ENCODE measurements at regions not wholly inside any gene's neighbourhood (a gene's known extent, or its start where the extent isn't known, plus 50 kb on each side); places are given as distances from the start of the nearest gene placed in this dataset.

DNA sequence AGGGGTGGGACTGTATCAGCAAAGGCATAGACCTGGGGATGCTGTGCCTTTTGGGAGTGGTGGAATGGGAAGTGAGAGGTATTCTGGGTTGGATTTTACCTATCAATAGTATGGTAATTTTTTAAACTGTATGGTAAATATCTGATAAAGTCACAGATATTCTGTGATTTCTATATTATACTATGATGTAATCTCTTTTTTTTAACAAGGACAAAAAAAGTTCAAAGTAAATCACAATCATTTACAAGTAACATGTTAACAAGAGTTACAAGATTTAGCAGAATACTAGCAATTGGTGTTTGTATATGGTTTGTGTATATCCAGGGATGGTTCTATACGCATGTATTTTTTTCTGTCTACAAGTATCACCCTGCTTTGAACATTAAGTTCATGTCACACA is 56.0 kb downstream of the BMAL2 start:
- no peak for TF ChIP-seq CTCF (IDR thresholded peaks at IDR 0.05)
- no peak for TF ChIP-seq POLR2A (IDR thresholded peaks at IDR 0.05)
- H3K4me3 ChIP-seq: no peak overlapping the region
- H3K27me3 ChIP-seq: no peaks in the 10 kb centered on the region
- 93 to 94% methylated on average over 1 of the region's 1 CpG for WGBS, 2 donors
- peaks cover 0 to 3% (median 0%) of the 10 kb centered on the region in 3 donors for H3K4me1 ChIP-seq
- H3K36me3 ChIP-seq: peaks cover 0 to 44% (median 0%) of the 10 kb centered on the region in 3 donors
- H3K27ac ChIP-seq: no peak overlapping the region
- DNase-seq: no peak
- no peaks in the 10 kb centered on the region for H3K9me3 ChIP-seq
- intact Hi-C loops (cut with DNase I): no loop called here

DNA sequence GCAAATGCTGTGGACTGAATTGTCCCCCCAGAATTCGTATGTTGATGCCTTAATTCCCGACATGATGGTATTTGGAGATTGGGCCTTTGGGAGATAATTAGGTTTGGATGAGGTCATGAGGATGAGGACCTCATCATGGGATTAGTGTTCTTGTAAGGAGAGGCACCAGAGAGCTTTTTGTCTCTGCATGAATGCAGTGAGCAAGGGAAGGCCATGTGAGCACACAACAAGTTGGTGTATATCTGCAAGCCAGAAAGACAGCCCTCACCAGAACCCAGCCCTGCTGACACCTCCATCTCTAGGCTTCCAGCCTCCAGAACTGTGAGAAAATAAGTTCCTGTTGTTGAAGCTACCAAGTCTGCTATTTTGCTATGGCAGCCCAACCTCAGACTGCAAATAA is 51.9 kb upstream of the SMCO2 start:
- Histone ChIP-seq H3K27me3 (no peaks in the 10 kb centered on the region), H3K9me3 (no peaks in the 10 kb centered on the region), H3K27ac (no peak overlapping the region), H3K4me1 (no peaks in the 10 kb centered on the region), H3K36me3 (peaks cover 0 to 28% (median 0%) of the 10 kb centered on the region in 3 donors), H3K4me3 (no peak overlapping the region)
- intact Hi-C loops (cut with DNase I): no loop called here
- DNase-seq: no peak
- TF ChIP-seq CTCF (IDR thresholded peaks at IDR 0.05) (no peak), POLR2A (IDR thresholded peaks at IDR 0.05) (no peak)
- WGBS, 2 donors: 82 to 90% methylated on average over 2 of the region's 2 CpGs

DNA sequence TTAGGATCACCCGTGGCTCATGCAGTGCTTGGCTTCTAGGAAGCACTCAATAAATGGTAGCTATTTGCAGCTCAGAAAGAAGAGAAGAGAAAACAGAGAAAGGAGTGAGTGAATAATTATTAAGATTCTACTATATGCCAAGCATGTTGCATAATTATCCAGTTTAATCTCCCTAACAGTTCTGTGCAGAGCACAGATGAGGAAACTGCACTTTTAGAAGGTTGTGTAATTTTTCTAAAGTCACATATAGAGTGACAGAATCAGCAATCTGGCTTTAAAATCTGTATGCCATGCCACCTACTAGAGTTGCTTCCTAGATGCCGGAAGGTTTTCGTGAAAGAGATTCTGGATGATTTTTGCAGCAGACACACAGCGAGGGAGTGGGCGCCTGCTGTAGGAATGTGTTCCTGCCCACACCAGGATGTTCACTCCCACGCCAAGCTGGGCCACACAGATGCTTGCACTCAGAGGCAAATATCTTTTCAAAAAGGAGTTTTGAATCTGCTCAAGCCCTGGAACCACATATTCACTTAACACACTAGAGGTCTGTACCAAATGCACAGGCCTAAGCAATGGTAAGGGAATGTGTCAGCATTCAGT is 50.2 kb upstream of the SMCO2 start:
- no peaks in the 10 kb centered on the region for H3K9me3 ChIP-seq
- H3K27ac ChIP-seq: no peak overlapping the region
- no peaks in the 10 kb centered on the region for H3K27me3 ChIP-seq
- TF ChIP-seq CTCF (IDR thresholded peaks at IDR 0.05): no peak
- no peak for TF ChIP-seq POLR2A (IDR thresholded peaks at IDR 0.05)
- H3K4me3 ChIP-seq: no peak overlapping the region
- peaks cover 0 to 24% (median 0%) of the 10 kb centered on the region in 3 donors for H3K36me3 ChIP-seq
- 95 to 100% methylated on average over 4 to 5 of the region's 6 CpGs for WGBS, 2 donors
- intact Hi-C loops (cut with DNase I): no loop called here
- no peaks in the 10 kb centered on the region for H3K4me1 ChIP-seq
- no peak for DNase-seq

Data from esophagus squamous epithelium (tissue), 5 donors.